WTC11 (cell line): ENCODE measurements at regions not wholly inside any gene's neighbourhood (a gene's known extent, or its start where the extent isn't known, plus 50 kb on each side); places are given as distances from the start of the nearest gene placed in this dataset.

Source experiments
- ATAC-seq: fragments of 200-7000 bp; cut with Tn5 transposase; 2 replicates; pipeline ENCODE4 v1.10.0; 2021; ENCODE audit warnings: mild to moderate bottlenecking, moderate library complexity
- CTCF ChIA-PET: fragments of 300-600 bp; sonication (Branson Sonifier 250); formaldehyde crosslinking; loops from one replicate; lab custom pipeline; 2021; ENCODE audit warnings: antibody characterized with exemption; lab: Charles Lee
- POLR2A ChIA-PET: fragments of 350-600 bp; sonication (Branson Sonifier 250); formaldehyde crosslinking; loops from one replicate; lab custom pipeline; 2021; ENCODE audit warnings: antibody characterized with exemption; lab: Charles Lee
- DNase-seq: peaks from one replicate; pipeline ENCODE4 v3.0.0; 2021; ENCODE audit warnings: low spot score
- H3K27ac Mint-ChIP-seq: 2 replicates; pipeline ENCODE4 v1.8.0; 2021; ENCODE audit warnings: mixed read lengths
- H3K27me3 Mint-ChIP-seq: 2 replicates; pipeline ENCODE4 v1.8.0; 2021; ENCODE audit warnings: low read depth, mild to moderate bottlenecking, moderate library complexity, mixed read lengths
- H3K36me3 Mint-ChIP-seq: 2 replicates; pipeline ENCODE4 v1.8.0; 2021; ENCODE audit warnings: mixed read lengths
- H3K4me1 Mint-ChIP-seq: 2 replicates; pipeline ENCODE4 v1.8.0; 2022; ENCODE audit warnings: mixed read lengths
- H3K4me3 Mint-ChIP-seq: 2 replicates; pipeline ENCODE4 v1.8.0; 2021; ENCODE audit warnings: mild to moderate bottlenecking, moderate library complexity, mixed read lengths
- H3K9me3 Mint-ChIP-seq: 2 replicates; pipeline ENCODE4 v1.8.0; 2021; ENCODE audit warnings: mixed read lengths
- AFF4 ChIP-seq: sonication (generic); formaldehyde crosslinking; IDR thresholded peaks from 2 replicates; pipeline ENCODE4 v1.8.1; 2023; ENCODE audit warnings: mild to moderate bottlenecking, missing genetic modification reagents, borderline replicate concordance
- ARID4B ChIP-seq: sonication (generic); formaldehyde crosslinking; IDR thresholded peaks from 2 replicates; pipeline ENCODE4 v1.8.0; 2023; ENCODE audit warnings: missing genetic modification reagents, mild to moderate bottlenecking, borderline replicate concordance
- ATF3 ChIP-seq: sonication (generic); formaldehyde crosslinking; conservative IDR thresholded peaks from 2 replicates; pipeline ENCODE4 v1.8.1; 2022; ENCODE audit warnings: mild to moderate bottlenecking, missing genetic modification reagents
- CBFB ChIP-seq: sonication (generic); formaldehyde crosslinking; IDR thresholded peaks from 2 replicates; pipeline ENCODE4 v1.8.1; 2022; ENCODE audit warnings: mild to moderate bottlenecking, low read depth, missing genetic modification reagents
- FOXK1 ChIP-seq: sonication (generic); formaldehyde crosslinking; IDR thresholded peaks from 2 replicates; pipeline ENCODE4 v1.8.0; 2022; ENCODE audit warnings: mild to moderate bottlenecking, moderate library complexity, missing genetic modification reagents
- GABPB1 ChIP-seq: sonication (generic); formaldehyde crosslinking; IDR thresholded peaks from 2 replicates; pipeline ENCODE4 v1.8.1; 2023; ENCODE audit warnings: mild to moderate bottlenecking, missing genetic modification reagents
- STAT6 ChIP-seq: sonication (generic); formaldehyde crosslinking; conservative IDR thresholded peaks from 2 replicates; pipeline ENCODE4 v1.8.1; 2023; ENCODE audit warnings: mild to moderate bottlenecking, low read depth, missing genetic modification reagents, moderate library complexity
- TEAD4 ChIP-seq: sonication (generic); formaldehyde crosslinking; IDR thresholded peaks from 2 replicates; pipeline ENCODE4 v1.8.0; 2022; ENCODE audit warnings: mild to moderate bottlenecking, missing genetic modification reagents
- ZNF396 ChIP-seq: fragments of 250-450 bp; sonication (Bioruptor Pico); IDR thresholded peaks from 2 replicates; pipeline ENCODE4 v1.8.0; 2021; ENCODE audit warnings: mild to moderate bottlenecking, moderate library complexity, borderline replicate concordance
- TF ChIP-seq, protein P1 (sequence below): fragments of 250-450 bp; sonication (Bioruptor Pico); IDR thresholded peaks from 2 replicates; pipeline ENCODE4 v1.9.0; 2021; ENCODE audit warnings: mild to moderate bottlenecking

DNA sequence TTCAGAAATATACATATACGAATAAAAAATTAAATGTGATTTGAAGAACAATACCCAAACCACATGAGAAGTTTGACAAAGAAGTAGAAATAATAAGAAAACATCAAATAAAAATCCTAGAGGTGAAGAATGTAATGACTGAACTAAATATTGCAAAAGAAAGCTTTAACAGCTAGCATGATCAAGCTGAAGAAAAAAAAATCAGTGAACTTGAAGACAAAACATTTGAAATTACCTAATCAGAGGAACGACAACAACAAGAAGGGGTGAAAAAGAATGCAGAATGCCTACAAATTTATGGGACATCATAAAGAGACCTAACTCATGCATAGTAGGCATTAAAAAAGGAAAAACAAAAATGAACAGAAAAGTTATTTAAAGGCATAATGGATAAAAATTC, 60.5 kb upstream of the SPEF2 start (continued):
- no peak for TF ChIP-seq ARID4B (CRISPR knock-in tag)

DNA sequence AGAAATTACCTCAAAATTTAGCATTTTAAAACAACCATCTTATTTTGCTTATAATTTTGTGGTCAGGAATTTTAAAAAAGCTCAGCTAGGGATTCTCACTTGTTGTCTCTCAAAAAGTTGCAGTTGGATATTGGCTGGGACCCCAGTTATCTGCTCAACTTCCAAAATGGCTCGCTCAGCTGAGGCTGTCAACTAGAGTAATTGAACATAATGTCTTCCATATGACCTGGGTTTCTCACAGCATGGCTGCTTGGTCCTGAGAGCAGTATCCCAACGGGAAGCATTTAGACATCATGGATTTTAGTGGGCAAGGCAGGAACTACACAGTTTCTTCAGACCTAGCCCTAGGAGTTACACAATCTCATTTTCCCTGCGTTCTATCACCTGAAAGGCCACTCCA, 63.6 kb upstream of the SPEF2 start:
- peaks cover 43% of the 10 kb centered on the region for H3K9me3 Mint-ChIP-seq
- no peak overlapping the region for H3K27ac Mint-ChIP-seq
- POLR2A ChIA-PET = no interaction called here
- TF ChIP-seq ATF3 (CRISPR knock-in tag) (no peak), ZNF396 (CRISPR knock-in tag) (no peak), FOXK1 (CRISPR knock-in tag) (no peak), GABPB1 (CRISPR knock-in tag) (no peak), AFF4 (CRISPR knock-in tag) (no peak), CBFB (CRISPR knock-in tag) (no peak), STAT6 (CRISPR knock-in tag) (no peak), TEAD4 (CRISPR knock-in tag) (no peak)
- TF ChIP-seq, protein P1, sequence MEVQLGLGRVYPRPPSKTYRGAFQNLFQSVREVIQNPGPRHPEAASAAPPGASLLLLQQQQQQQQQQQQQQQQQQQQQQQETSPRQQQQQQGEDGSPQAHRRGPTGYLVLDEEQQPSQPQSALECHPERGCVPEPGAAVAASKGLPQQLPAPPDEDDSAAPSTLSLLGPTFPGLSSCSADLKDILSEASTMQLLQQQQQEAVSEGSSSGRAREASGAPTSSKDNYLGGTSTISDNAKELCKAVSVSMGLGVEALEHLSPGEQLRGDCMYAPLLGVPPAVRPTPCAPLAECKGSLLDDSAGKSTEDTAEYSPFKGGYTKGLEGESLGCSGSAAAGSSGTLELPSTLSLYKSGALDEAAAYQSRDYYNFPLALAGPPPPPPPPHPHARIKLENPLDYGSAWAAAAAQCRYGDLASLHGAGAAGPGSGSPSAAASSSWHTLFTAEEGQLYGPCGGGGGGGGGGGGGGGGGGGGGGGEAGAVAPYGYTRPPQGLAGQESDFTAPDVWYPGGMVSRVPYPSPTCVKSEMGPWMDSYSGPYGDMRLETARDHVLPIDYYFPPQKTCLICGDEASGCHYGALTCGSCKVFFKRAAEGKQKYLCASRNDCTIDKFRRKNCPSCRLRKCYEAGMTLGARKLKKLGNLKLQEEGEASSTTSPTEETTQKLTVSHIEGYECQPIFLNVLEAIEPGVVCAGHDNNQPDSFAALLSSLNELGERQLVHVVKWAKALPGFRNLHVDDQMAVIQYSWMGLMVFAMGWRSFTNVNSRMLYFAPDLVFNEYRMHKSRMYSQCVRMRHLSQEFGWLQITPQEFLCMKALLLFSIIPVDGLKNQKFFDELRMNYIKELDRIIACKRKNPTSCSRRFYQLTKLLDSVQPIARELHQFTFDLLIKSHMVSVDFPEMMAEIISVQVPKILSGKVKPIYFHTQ (CRISPR knock-in tag) = no peak
- H3K27me3 Mint-ChIP-seq = no peaks in the 10 kb centered on the region; the same call in 1 of the 2 replicates
- ATAC-seq = no peak; the same call in 1 of the 2 replicates
- H3K4me1 Mint-ChIP-seq = no peaks in the 10 kb centered on the region
- CTCF ChIA-PET = no interaction called here
- no peak for DNase-seq
- no peak overlapping the region for H3K4me3 Mint-ChIP-seq
- H3K36me3 Mint-ChIP-seq = peaks cover 23% of the 10 kb centered on the region
